ENCODE measurements at regions not wholly inside any gene's neighbourhood (a gene's known extent, or its start where the extent isn't known, plus 50 kb on each side); places are given as distances from the start of the nearest gene placed in this dataset.
A peak's percentile ranks its signal among the peaks of the same experiment; 100 is the strongest.

- Histone ChIP-seq H3K27ac (ENCODE audit: low read depth, low read length, poor library complexity, severe bottlenecking) (peak overlapping the region; percentile 82), H3K36me3 (ENCODE audit: insufficient read depth, low read length, poor library complexity, severe bottlenecking) (no peaks in the 10 kb centered on the region), H3K9me3 (ENCODE audit: low read depth, low read length, poor library complexity, severe bottlenecking) (peaks cover 7% of the 10 kb centered on the region), H3K4me3 (ENCODE audit: low read depth, low read length, poor library complexity, severe bottlenecking) (peak overlapping the region; percentile 8), H3K4me1 (ENCODE audit: insufficient read depth, low read length, poor library complexity, severe bottlenecking) (peaks cover 55% of the 10 kb centered on the region), H3K27me3 (replicated peaks; ENCODE audit: insufficient read depth, low read depth, low read length, poor library complexity) (no peaks in the 10 kb centered on the region)
- intact Hi-C loops (cut with micrococcal nuclease; ENCODE audit: unreplicated experiment), result loop anchor here (2.0 kb wide), 2 partner anchors 154 to 220 kb away; partner anchors contain the start of gene BASP1
- BruUV-seq (replicated peaks), result no TSS peak
- CTCF ChIA-PET, result no interaction called here
- TF ChIP-seq, protein P1, sequence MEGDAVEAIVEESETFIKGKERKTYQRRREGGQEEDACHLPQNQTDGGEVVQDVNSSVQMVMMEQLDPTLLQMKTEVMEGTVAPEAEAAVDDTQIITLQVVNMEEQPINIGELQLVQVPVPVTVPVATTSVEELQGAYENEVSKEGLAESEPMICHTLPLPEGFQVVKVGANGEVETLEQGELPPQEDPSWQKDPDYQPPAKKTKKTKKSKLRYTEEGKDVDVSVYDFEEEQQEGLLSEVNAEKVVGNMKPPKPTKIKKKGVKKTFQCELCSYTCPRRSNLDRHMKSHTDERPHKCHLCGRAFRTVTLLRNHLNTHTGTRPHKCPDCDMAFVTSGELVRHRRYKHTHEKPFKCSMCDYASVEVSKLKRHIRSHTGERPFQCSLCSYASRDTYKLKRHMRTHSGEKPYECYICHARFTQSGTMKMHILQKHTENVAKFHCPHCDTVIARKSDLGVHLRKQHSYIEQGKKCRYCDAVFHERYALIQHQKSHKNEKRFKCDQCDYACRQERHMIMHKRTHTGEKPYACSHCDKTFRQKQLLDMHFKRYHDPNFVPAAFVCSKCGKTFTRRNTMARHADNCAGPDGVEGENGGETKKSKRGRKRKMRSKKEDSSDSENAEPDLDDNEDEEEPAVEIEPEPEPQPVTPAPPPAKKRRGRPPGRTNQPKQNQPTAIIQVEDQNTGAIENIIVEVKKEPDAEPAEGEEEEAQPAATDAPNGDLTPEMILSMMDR (conservative IDR thresholded peaks at IDR 0.05; ENCODE audit: low read depth, low read length), result no peak
- no peak for TF ChIP-seq EZH2 (IDR thresholded peaks at IDR 0.05; ENCODE audit: borderline replicate concordance, low read depth, low read length, poor library complexity, severe bottlenecking)
- POLR2A ChIA-PET (ENCODE audit: low non-redundant PET), result interaction anchor here (0.7 kb wide), 1 partner anchor 35 kb away, joined by 3 read pairs; no protein-coding TSS in a partner anchor
- DNase-seq (ENCODE audit: low spot score), result peak; percentile 94
Measured at GRCh38 chr5:17436761-17437221, 61.2 kb upstream of the TAF11L2 start.

DNA sequence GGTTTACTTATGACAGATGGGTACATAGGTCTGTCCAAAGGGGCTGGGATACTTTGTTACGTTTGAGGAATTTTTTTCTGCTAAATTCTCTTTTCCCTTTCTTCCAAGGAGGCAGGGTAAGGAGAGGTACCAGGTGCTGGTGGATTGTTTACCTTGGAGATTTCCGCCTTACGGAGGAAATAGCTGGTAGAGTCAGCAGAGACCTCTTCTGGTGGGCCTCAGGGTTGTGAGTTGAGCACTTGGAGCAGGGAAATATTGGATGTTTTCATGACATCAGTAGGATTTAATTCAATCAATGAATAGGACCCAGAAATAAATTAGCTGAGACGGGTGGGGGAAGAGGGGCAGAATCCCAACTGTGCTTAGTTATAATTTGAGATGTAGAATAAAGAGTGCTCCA lies 60.0 kb upstream of the TAF11L2 start:
- Histone ChIP-seq H3K9me3 (ENCODE audit: low read depth, low read length, poor library complexity, severe bottlenecking) (peaks cover 7% of the 10 kb centered on the region), H3K27ac (ENCODE audit: low read depth, low read length, poor library complexity, severe bottlenecking) (peak overlapping the region; percentile 82), H3K36me3 (ENCODE audit: insufficient read depth, low read length, poor library complexity, severe bottlenecking) (no peaks in the 10 kb centered on the region), H3K4me3 (ENCODE audit: low read depth, low read length, poor library complexity, severe bottlenecking) (no peak overlapping the region), H3K27me3 (replicated peaks; ENCODE audit: insufficient read depth, low read depth, low read length, poor library complexity) (no peaks in the 10 kb centered on the region), H3K4me1 (ENCODE audit: insufficient read depth, low read length, poor library complexity, severe bottlenecking) (peaks cover 50% of the 10 kb centered on the region)
- intact Hi-C loops (cut with micrococcal nuclease; ENCODE audit: unreplicated experiment), result no loop called here
- POLR2A ChIA-PET (ENCODE audit: low non-redundant PET), result no interaction called here
- no TSS peak for BruUV-seq (replicated peaks)
- CTCF ChIA-PET, result no interaction called here
- DNase-seq (ENCODE audit: low spot score), result no peak
- TF ChIP-seq, protein P1 (conservative IDR thresholded peaks at IDR 0.05; ENCODE audit: low read depth, low read length), result no peak
- no peak for TF ChIP-seq EZH2 (IDR thresholded peaks at IDR 0.05; ENCODE audit: borderline replicate concordance, low read depth, low read length, poor library complexity, severe bottlenecking)

DNA sequence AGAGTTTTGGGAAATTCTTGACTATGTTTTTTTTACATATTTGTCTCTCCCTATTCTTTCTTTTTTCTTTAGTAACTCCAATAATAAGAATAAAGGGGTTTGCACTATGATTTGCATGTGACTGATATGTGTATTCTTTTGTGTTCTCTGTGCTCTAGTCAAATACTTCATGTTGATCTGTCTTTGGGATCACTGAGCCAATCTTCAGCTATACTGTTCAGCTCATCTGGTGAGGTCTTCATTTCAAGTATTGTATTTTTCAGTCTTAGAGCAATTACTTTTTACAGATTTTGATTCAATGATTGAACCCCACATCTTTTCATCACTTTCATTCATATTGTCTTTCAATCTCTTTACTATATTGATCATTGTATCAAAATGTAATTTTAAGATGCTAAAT lies 58.1 kb upstream of the TAF11L2 start:
- ChIA-PET CTCF (no interaction called here), POLR2A (ENCODE audit: low non-redundant PET) (no interaction called here)
- H3K27me3 ChIP-seq (replicated peaks; ENCODE audit: insufficient read depth, low read depth, low read length, poor library complexity), result no peaks in the 10 kb centered on the region
- peaks cover 55% of the 10 kb centered on the region for H3K4me1 ChIP-seq (ENCODE audit: insufficient read depth, low read length, poor library complexity, severe bottlenecking)
- no peak for TF ChIP-seq EZH2 (IDR thresholded peaks at IDR 0.05; ENCODE audit: borderline replicate concordance, low read depth, low read length, poor library complexity, severe bottlenecking)
- TF ChIP-seq, protein P1 (conservative IDR thresholded peaks at IDR 0.05; ENCODE audit: low read depth, low read length), result no peak
- H3K4me3 ChIP-seq (ENCODE audit: low read depth, low read length, poor library complexity, severe bottlenecking), result no peak overlapping the region
- intact Hi-C loops (cut with micrococcal nuclease; ENCODE audit: unreplicated experiment), result no loop called here
- H3K27ac ChIP-seq (ENCODE audit: low read depth, low read length, poor library complexity, severe bottlenecking), result no peak overlapping the region
- H3K9me3 ChIP-seq (ENCODE audit: low read depth, low read length, poor library complexity, severe bottlenecking), result peaks cover 7% of the 10 kb centered on the region
- no peak for DNase-seq (ENCODE audit: low spot score)
- H3K36me3 ChIP-seq (ENCODE audit: insufficient read depth, low read length, poor library complexity, severe bottlenecking), result no peaks in the 10 kb centered on the region
- BruUV-seq (replicated peaks), result no TSS peak
